ENCODE measurements at regions not wholly inside any gene's neighbourhood (a gene's known extent, or its start where the extent isn't known, plus 50 kb on each side); places are given as distances from the start of the nearest gene placed in this dataset.

- no peak for DNase-seq
These were observed 529.2 kb upstream of the GOLIM4 start for GRCh38 chr3:168624892-168625448.

- no peak for DNase-seq
These were observed 528.5 kb upstream of the GOLIM4 start for GRCh38 chr3:168624195-168624594.

- DNase-seq = no peak
These were observed 527.1 kb upstream of the GOLIM4 start for GRCh38 chr3:168622795-168623194.

- DNase-seq = no peak
These were observed 525.1 kb upstream of the GOLIM4 start for GRCh38 chr3:168620854-168621253.

- no peak for DNase-seq
These were observed 523.2 kb upstream of the GOLIM4 start for GRCh38 chr3:168618827-168619470.

GRCh38 chr3:168617658-168618057 is 521.9 kb upstream of the GOLIM4 start:
- DNase-seq = no peak

- DNase-seq = no peak
These were observed 521.2 kb upstream of the GOLIM4 start for GRCh38 chr3:168616915-168617314.

- no peak for DNase-seq
These were observed 519.8 kb upstream of the GOLIM4 start for GRCh38 chr3:168615493-168616020.

GRCh38 chr3:168613151-168613550 is 517.4 kb upstream of the GOLIM4 start:
- DNase-seq = no peak

- no peak for DNase-seq
These were observed 516.9 kb upstream of the GOLIM4 start for GRCh38 chr3:168612671-168613070.

GRCh38 chr3:168611826-168612225 is 516.1 kb upstream of the GOLIM4 start:
- DNase-seq = no peak

- no peak for DNase-seq
These were observed 513.2 kb upstream of the GOLIM4 start for GRCh38 chr3:168608926-168609325.

GRCh38 chr3:168604767-168605166 is 509.0 kb upstream of the GOLIM4 start:
- DNase-seq = no peak

GRCh38 chr3:168598250-168598649 is 502.5 kb upstream of the GOLIM4 start:
- no peak for DNase-seq

GRCh38 chr3:168596175-168596823 is 500.6 kb upstream of the GOLIM4 start:
- no peak for DNase-seq

GRCh38 chr3:168591587-168591986 is 495.9 kb upstream of the GOLIM4 start:
- no peak for DNase-seq

- no peak for DNase-seq
These were observed 493.7 kb upstream of the GOLIM4 start for GRCh38 chr3:168589376-168589775.

- no peak for DNase-seq
These were observed 489.8 kb upstream of the GOLIM4 start for GRCh38 chr3:168585544-168585943.

- DNase-seq = no peak
These were observed 488.3 kb upstream of the GOLIM4 start for GRCh38 chr3:168583977-168584376.

- DNase-seq = no peak
These were observed 486.8 kb upstream of the GOLIM4 start for GRCh38 chr3:168582503-168582902.

- DNase-seq = no peak
These were observed 486.1 kb upstream of the GOLIM4 start for GRCh38 chr3:168581771-168582225.

GRCh38 chr3:168579010-168579409 is 483.3 kb upstream of the GOLIM4 start:
- DNase-seq = no peak

- no peak for DNase-seq
These were observed 480.0 kb upstream of the GOLIM4 start for GRCh38 chr3:168575750-168576149.
